ENCODE measurements at regions not wholly inside any gene's neighbourhood (a gene's known extent, or its start where the extent isn't known, plus 50 kb on each side); places are given as distances from the start of the nearest gene placed in this dataset.

DNA sequence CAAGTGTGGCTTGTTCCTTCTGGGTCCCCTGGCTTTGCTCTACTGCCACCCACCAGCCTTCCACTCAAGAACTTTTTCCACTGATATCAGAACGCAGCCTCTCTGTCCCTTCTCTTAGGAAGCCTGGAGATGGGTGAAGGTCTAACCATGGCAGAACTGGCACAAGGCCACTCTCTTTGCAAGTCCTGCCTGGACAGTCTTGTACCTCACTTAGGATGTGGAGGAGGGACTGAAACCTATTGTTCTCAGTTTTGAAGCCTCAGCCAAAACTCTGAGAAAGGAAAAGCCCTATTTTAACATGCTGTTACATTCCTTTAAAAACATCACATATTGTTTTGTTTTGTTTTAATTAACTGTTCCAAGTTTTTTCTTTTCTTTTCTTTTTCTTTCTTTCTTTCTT, 58.9 kb upstream of the NCOA1 start:
- POLR2A ChIA-PET, result no interaction called here
- CTCF ChIA-PET, result interaction anchor here (0.6 kb wide), 1 partner anchor 267 kb away, joined by 3 read pairs; no protein-coding TSS in a partner anchor
- no peak for DNase-seq (ENCODE audit: extremely low spot score)
- no peak for TF ChIP-seq ELF4 (IDR thresholded peaks at IDR 0.05)
- no peak for TF ChIP-seq SP1 (IDR thresholded peaks at IDR 0.05)
- TF ChIP-seq ZNF384 (IDR thresholded peaks at IDR 0.05), result no peak

DNA sequence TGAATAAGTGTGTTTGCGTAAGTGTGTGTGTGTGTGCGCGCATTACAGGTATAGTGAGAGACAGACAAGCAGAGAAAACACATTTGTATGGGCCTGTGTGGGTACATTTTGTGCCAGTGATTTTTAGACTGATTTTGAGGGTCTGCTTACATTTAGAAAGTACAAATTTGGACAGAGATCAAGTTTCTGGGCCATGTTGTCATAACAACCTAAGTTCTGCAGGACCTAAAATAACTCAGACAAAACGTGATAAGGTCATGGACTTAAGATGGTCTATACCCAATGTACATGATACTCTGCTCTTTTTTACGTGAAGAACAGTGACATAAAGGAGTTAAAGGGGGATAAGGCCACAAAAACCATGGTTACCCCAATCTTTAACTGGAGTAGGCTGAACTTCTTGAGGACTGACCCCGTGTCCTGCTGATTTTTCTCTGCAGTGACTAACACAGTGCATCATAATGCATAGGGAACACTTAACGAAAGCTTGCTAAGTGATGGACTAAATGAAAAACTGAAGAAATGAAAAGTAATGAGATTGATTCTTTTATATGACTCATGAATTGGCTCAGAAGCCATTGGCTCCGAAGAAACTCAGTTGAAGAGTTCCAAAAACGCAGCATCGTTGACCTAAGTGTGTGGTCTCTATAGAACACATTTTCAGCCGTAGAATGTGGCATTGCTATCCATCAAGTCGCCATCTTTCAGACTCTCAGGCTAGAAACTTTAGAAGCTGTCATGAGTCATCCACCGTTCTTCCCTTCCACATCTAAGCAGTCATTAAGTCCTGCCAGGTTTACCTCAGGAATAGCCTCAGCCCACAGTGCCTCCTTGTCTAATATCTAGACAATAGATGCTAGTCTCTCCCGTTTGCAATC, 61.6 kb upstream of the NCOA1 start:
- ChIA-PET POLR2A (no interaction called here), CTCF (no interaction called here)
- TF ChIP-seq TARDBP (IDR thresholded peaks at IDR 0.05) (no peak), ARNT (IDR thresholded peaks at IDR 0.05) (no peak), FOXA1 (IDR thresholded peaks at IDR 0.05) (no peak), NFRKB (IDR thresholded peaks at IDR 0.05) (no peak), L3MBTL2 (conservative IDR thresholded peaks at IDR 0.05) (no peak), SUZ12 (IDR thresholded peaks at IDR 0.05) (no peak), ZNF384 (IDR thresholded peaks at IDR 0.05) (no peak), FOXM1 (IDR thresholded peaks at IDR 0.05; ENCODE audit: borderline replicate concordance) (no peak)
- no peak for DNase-seq (ENCODE audit: extremely low spot score)

DNA sequence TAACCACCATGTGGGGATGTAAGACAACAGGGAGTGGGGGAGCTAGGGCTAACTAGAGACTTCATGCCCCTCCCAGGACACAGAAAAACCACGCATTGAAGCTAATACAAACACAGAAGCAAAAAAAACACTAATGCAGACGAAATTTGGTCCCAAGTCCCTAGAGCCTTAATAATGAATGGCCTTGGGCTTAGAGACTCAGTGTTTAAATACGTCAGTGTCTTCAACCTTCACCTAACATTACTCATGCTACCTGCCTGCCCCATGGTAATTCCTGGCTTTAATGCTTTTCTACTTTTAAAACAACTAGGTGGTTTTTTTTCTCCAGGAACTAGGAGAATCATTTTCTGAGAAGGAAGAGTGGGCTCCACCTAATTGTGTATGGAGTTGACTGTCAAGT, 64.1 kb upstream of the ITSN2 start:
- ChIA-PET POLR2A (no interaction called here), CTCF (no interaction called here)
- no peak for DNase-seq (ENCODE audit: extremely low spot score)
- TF ChIP-seq PKNOX1 (IDR thresholded peaks at IDR 0.05), result no peak
- TF ChIP-seq L3MBTL2 (conservative IDR thresholded peaks at IDR 0.05), result no peak
- no peak for TF ChIP-seq TARDBP (IDR thresholded peaks at IDR 0.05)
- no peak for TF ChIP-seq LEF1 (IDR thresholded peaks at IDR 0.05; ENCODE audit: borderline replicate concordance)
- no peak for TF ChIP-seq FOXK2 (IDR thresholded peaks at IDR 0.05)
- no peak for TF ChIP-seq SP1 (IDR thresholded peaks at IDR 0.05)
- TF ChIP-seq ZNF384 (IDR thresholded peaks at IDR 0.05), result no peak
- TF ChIP-seq FOXM1 (IDR thresholded peaks at IDR 0.05; ENCODE audit: borderline replicate concordance), result no peak
- no peak for TF ChIP-seq CTBP1 (IDR thresholded peaks at IDR 0.05; ENCODE audit: borderline replicate concordance)
- no peak for TF ChIP-seq ELF4 (IDR thresholded peaks at IDR 0.05)
- TF ChIP-seq ARNT (IDR thresholded peaks at IDR 0.05), result no peak
- no peak for TF ChIP-seq FOXA1 (IDR thresholded peaks at IDR 0.05)
- TF ChIP-seq SUZ12 (IDR thresholded peaks at IDR 0.05), result no peak
- no peak for TF ChIP-seq HDGF (IDR thresholded peaks at IDR 0.05; ENCODE audit: borderline replicate concordance)
- no peak for TF ChIP-seq NFRKB (IDR thresholded peaks at IDR 0.05)
- TF ChIP-seq BHLHE40 (IDR thresholded peaks at IDR 0.05; ENCODE audit: borderline replicate concordance), result no peak

- TF ChIP-seq FOXM1 (IDR thresholded peaks at IDR 0.05; ENCODE audit: borderline replicate concordance) (no peak), ELF4 (IDR thresholded peaks at IDR 0.05) (no peak), ZNF384 (IDR thresholded peaks at IDR 0.05) (no peak), L3MBTL2 (conservative IDR thresholded peaks at IDR 0.05) (no peak), CTBP1 (IDR thresholded peaks at IDR 0.05; ENCODE audit: borderline replicate concordance) (no peak), TARDBP (IDR thresholded peaks at IDR 0.05) (no peak), HDGF (IDR thresholded peaks at IDR 0.05; ENCODE audit: borderline replicate concordance) (no peak), BHLHE40 (IDR thresholded peaks at IDR 0.05; ENCODE audit: borderline replicate concordance) (no peak)
- ChIA-PET POLR2A (no interaction called here), CTCF (interaction anchor here (1.4 to 2.6 kb wide), 2 partner anchors 12 to 404 kb away, joined by 3 to 9 read pairs; no protein-coding TSS in a partner anchor)
- DNase-seq (ENCODE audit: extremely low spot score), result no peak
These were observed 62.8 kb upstream of the ITSN2 start for GRCh38 chr2:24423095-24423494.

GRCh38 chr2:24421668-24422067, 61.3 kb upstream of the ITSN2 start:
- POLR2A ChIA-PET, result interaction anchor here (1.3 kb wide), 1 partner anchor 392 kb away, joined by 3 read pairs; no protein-coding TSS in a partner anchor
- TF ChIP-seq FOXM1 (IDR thresholded peaks at IDR 0.05; ENCODE audit: borderline replicate concordance), result no peak
- TF ChIP-seq FOXA1 (IDR thresholded peaks at IDR 0.05), result no peak
- TF ChIP-seq LEF1 (IDR thresholded peaks at IDR 0.05; ENCODE audit: borderline replicate concordance), result no peak
- TF ChIP-seq CTBP1 (IDR thresholded peaks at IDR 0.05; ENCODE audit: borderline replicate concordance), result no peak
- no peak for TF ChIP-seq NFRKB (IDR thresholded peaks at IDR 0.05)
- TF ChIP-seq ARNT (IDR thresholded peaks at IDR 0.05), result no peak
- CTCF ChIA-PET, result interaction anchor here (0.6 to 2.6 kb wide), 9 partner anchors 12 to 409 kb away, joined by 3 to 9 read pairs (median 4); no protein-coding TSS in a partner anchor
- peak; percentile 53 for DNase-seq (ENCODE audit: extremely low spot score)

GRCh38 chr2:24420373-24420772, 60.0 kb upstream of the ITSN2 start:
- ChIA-PET CTCF (no interaction called here), POLR2A (interaction anchor here (1.0 kb wide), 1 partner anchor 371 kb away, joined by 4 read pairs; no protein-coding TSS in a partner anchor)
- DNase-seq (ENCODE audit: extremely low spot score), result no peak
- TF ChIP-seq ZNF384 (IDR thresholded peaks at IDR 0.05) (no peak), PKNOX1 (IDR thresholded peaks at IDR 0.05) (no peak), ELF4 (IDR thresholded peaks at IDR 0.05) (no peak), FOXM1 (IDR thresholded peaks at IDR 0.05; ENCODE audit: borderline replicate concordance) (no peak), FOXA1 (IDR thresholded peaks at IDR 0.05) (no peak), CTBP1 (IDR thresholded peaks at IDR 0.05; ENCODE audit: borderline replicate concordance) (no peak), NFRKB (IDR thresholded peaks at IDR 0.05) (no peak), FOXK2 (IDR thresholded peaks at IDR 0.05) (no peak), LEF1 (IDR thresholded peaks at IDR 0.05; ENCODE audit: borderline replicate concordance) (no peak), BHLHE40 (IDR thresholded peaks at IDR 0.05; ENCODE audit: borderline replicate concordance) (no peak), SUZ12 (IDR thresholded peaks at IDR 0.05) (no peak), SP1 (IDR thresholded peaks at IDR 0.05) (no peak), TARDBP (IDR thresholded peaks at IDR 0.05) (no peak)

Data from HEK293T (cell line).